Erythroblast (primary cell): ENCODE measurements at regions not wholly inside any gene's neighbourhood (a gene's known extent, or its start where the extent isn't known, plus 50 kb on each side); places are given as distances from the start of the nearest gene placed in this dataset.

Experiments
- GATA1 ChIP-seq: IDR thresholded peaks from 2 replicates; pipeline ENCODE4 v1.6.1; 2011; ENCODE audit warnings: low read depth, mild to moderate bottlenecking, control low read depth, low read length, moderate library complexity
- POLR2A ChIP-seq: IDR thresholded peaks from 2 replicates; pipeline ENCODE4 v1.6.1; 2011; ENCODE audit warnings: mild to moderate bottlenecking, low read length

- no peak for TF ChIP-seq POLR2A
- no peak for TF ChIP-seq GATA1
Observed at GRCh38 chr12:111155521-111155920, 213.4 kb downstream of the PHETA1 start.
